22Rv1 (cell line): ENCODE measurements at regions not wholly inside any gene's neighbourhood (a gene's known extent, or its start where the extent isn't known, plus 50 kb on each side); places are given as distances from the start of the nearest gene placed in this dataset.

ENCODE experiments used
- ZFX ChIP-seq: fragments of 450-650 bp; IDR thresholded peaks from 2 replicates; pipeline ENCODE4 v1.6.1; 2017; ENCODE audit warnings: antibody characterized with exemption, borderline replicate concordance
- TF ChIP-seq, protein P1 (sequence below): fragments of 450-650 bp; IDR thresholded peaks from 2 replicates; pipeline ENCODE4 v1.5.1; 2017; ENCODE audit warnings: mild to moderate bottlenecking

GRCh38 chr10:91708174-91708861 lies 75.4 kb upstream of the PPP1R3C start:
- TF ChIP-seq, protein P1, sequence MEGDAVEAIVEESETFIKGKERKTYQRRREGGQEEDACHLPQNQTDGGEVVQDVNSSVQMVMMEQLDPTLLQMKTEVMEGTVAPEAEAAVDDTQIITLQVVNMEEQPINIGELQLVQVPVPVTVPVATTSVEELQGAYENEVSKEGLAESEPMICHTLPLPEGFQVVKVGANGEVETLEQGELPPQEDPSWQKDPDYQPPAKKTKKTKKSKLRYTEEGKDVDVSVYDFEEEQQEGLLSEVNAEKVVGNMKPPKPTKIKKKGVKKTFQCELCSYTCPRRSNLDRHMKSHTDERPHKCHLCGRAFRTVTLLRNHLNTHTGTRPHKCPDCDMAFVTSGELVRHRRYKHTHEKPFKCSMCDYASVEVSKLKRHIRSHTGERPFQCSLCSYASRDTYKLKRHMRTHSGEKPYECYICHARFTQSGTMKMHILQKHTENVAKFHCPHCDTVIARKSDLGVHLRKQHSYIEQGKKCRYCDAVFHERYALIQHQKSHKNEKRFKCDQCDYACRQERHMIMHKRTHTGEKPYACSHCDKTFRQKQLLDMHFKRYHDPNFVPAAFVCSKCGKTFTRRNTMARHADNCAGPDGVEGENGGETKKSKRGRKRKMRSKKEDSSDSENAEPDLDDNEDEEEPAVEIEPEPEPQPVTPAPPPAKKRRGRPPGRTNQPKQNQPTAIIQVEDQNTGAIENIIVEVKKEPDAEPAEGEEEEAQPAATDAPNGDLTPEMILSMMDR, result no peak
- TF ChIP-seq ZFX, result no peak
